ENCODE measurements at regions not wholly inside any gene's neighbourhood (a gene's known extent, or its start where the extent isn't known, plus 50 kb on each side); places are given as distances from the start of the nearest gene placed in this dataset.

DNA sequence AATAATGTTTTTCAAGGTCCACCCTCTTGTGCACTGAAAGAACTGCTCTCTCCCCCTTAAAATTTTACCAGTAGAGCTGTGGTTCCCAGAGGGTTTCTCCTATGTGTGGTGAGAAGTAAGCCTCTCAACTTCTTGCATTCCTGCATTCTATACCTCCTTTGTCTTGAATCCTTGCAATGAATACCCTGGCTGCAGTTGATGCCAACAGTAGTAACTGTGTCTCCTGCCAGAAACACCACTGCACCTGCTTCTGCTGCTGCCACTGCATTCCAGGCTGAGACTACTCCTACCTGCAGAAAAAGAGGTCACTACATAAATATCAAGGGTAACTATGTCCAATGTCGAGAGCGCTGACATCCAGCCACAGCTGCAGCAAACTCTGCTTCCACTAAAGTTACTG lies 203.7 kb downstream of the TMEM167A start:
- TF ChIP-seq SIN3B (IDR thresholded peaks at IDR 0.05; ENCODE audit: low read depth) (no peak), ZEB2 (IDR thresholded peaks at IDR 0.05) (no peak), RBM15 (IDR thresholded peaks at IDR 0.05; ENCODE audit: insufficient read depth, low read length) (no peak), EZH2 (IDR thresholded peaks at IDR 0.05; ENCODE audit: borderline replicate concordance, low read depth, low read length) (no peak), ZNF707 (CRISPR knock-in tag; conservative IDR thresholded peaks at IDR 0.05) (no peak), HNRNPUL1 (IDR thresholded peaks at IDR 0.05; ENCODE audit: low read length) (no peak), ZNF561 (CRISPR knock-in tag; conservative IDR thresholded peaks at IDR 0.05) (no peak), TAF15 (IDR thresholded peaks at IDR 0.05; ENCODE audit: low read depth, low read length) (no peak)
- TF ChIP-seq, protein P1, sequence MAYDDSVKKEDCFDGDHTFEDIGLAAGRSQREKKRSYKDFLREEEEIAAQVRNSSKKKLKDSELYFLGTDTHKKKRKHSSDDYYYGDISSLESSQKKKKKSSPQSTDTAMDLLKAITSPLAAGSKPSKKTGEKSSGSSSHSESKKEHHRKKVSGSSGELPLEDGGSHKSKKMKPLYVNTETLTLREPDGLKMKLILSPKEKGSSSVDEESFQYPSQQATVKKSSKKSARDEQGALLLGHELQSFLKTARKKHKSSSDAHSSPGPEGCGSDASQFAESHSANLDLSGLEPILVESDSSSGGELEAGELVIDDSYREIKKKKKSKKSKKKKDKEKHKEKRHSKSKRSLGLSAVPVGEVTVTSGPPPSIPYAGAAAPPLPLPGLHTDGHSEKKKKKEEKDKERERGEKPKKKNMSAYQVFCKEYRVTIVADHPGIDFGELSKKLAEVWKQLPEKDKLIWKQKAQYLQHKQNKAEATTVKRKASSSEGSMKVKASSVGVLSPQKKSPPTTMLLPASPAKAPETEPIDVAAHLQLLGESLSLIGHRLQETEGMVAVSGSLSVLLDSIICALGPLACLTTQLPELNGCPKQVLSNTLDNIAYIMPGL (CRISPR knock-in tag; IDR thresholded peaks at IDR 0.05): no peak
